Astrocyte of the cerebellum (primary cell): ENCODE measurements at regions not wholly inside any gene's neighbourhood (a gene's known extent, or its start where the extent isn't known, plus 50 kb on each side); places are given as distances from the start of the nearest gene placed in this dataset.

Experiments used
- DNase-seq: peaks from one replicate; pipeline ENCODE4 v3.0.0-alpha.2; 2011; ENCODE audit warnings: low read depth
- H3K4me3 ChIP-seq: 2 replicates; pipeline ENCODE4 v1.5.1; 2011; ENCODE audit warnings: mild to moderate bottlenecking, low read depth, low read length, moderate library complexity
- CTCF ChIP-seq: IDR thresholded peaks from 2 replicates; pipeline ENCODE4 v1.5.1; 2012; ENCODE audit warnings: low read length, low read depth, moderate library complexity, mild to moderate bottlenecking; ENCODE audit errors: missing control alignments
- in situ Hi-C: cut with HindIII; loops from 2 replicates; pipeline ENCODE4 v1.10.0; 2017; ENCODE audit warnings: low sequenced_read_pairs

- in situ Hi-C loops, result no loop called here
Observed at GRCh38 chr3:77917225-77917624, 877.3 kb downstream of the ROBO2 start.

GRCh38 chr3:77919244-77919643, 879.3 kb downstream of the ROBO2 start:
- DNase-seq, result no peak
- no peak for TF ChIP-seq CTCF
- no peak overlapping the region for H3K4me3 ChIP-seq
- in situ Hi-C loops, result no loop called here

More at GRCh38 chr3:77917225-77917624, 877.3 kb downstream of the ROBO2 start:
- no peak overlapping the region for H3K4me3 ChIP-seq
- no peak for TF ChIP-seq CTCF
- no peak for DNase-seq

GRCh38 chr3:77931255-77932009, 891.5 kb downstream of the ROBO2 start:
- in situ Hi-C loops, result no loop called here
- no peak for TF ChIP-seq CTCF
- DNase-seq, result no peak
- no peak overlapping the region for H3K4me3 ChIP-seq

- no peak overlapping the region for H3K4me3 ChIP-seq
- TF ChIP-seq CTCF, result no peak
- DNase-seq, result no peak
- in situ Hi-C loops, result no loop called here
Observed at GRCh38 chr3:77932926-77933325, 893.0 kb downstream of the ROBO2 start.

- in situ Hi-C loops, result no loop called here
- H3K4me3 ChIP-seq, result no peak overlapping the region
- no peak for TF ChIP-seq CTCF
- no peak for DNase-seq
Observed at GRCh38 chr3:77933926-77934325, 894.0 kb downstream of the ROBO2 start.

GRCh38 chr3:77935418-77935817, 895.5 kb downstream of the ROBO2 start:
- TF ChIP-seq CTCF, result no peak
- in situ Hi-C loops, result no loop called here

GRCh38 chr3:77939726-77940125, 899.8 kb downstream of the ROBO2 start:
- DNase-seq, result peak; percentile 1
- TF ChIP-seq CTCF, result no peak
- no peak overlapping the region for H3K4me3 ChIP-seq
- in situ Hi-C loops, result no loop called here

More at GRCh38 chr3:77935418-77935817, 895.5 kb downstream of the ROBO2 start:
- no peak overlapping the region for H3K4me3 ChIP-seq
- no peak for DNase-seq
